Hematopoietic multipotent progenitor cell treated with erythropoietin and hydrocortisone succinate and interleukin-3 and kit ligand, for 17 days (in vitro differentiated cells): ENCODE measurements at regions not wholly inside any gene's neighbourhood (a gene's known extent, or its start where the extent isn't known, plus 50 kb on each side); places are given as distances from the start of the nearest gene placed in this dataset.
"Not testable (repeated sequence)": the region's sequence is repeated elsewhere in the genome, so short reads cannot be mapped to it uniquely, and the experiment has no call there.

Experiments
- DNase-seq: peaks from one replicate; pipeline ENCODE4 v3.0.0-alpha.2; 2015; ENCODE audit warnings: low spot score

GRCh38 chr2:31660812-31661335 is 80.1 kb upstream of the SRD5A2 start:
- no peak for DNase-seq

- no peak for DNase-seq
Observed at GRCh38 chr2:31660165-31660564, 79.4 kb upstream of the SRD5A2 start.

- no peak for DNase-seq
Observed at GRCh38 chr2:31654241-31654640, 73.5 kb upstream of the SRD5A2 start.

GRCh38 chr2:31651736-31652135 is 71.0 kb upstream of the SRD5A2 start:
- DNase-seq = no peak

GRCh38 chr2:31651267-31651666 is 70.5 kb upstream of the SRD5A2 start:
- no peak for DNase-seq

GRCh38 chr2:31644551-31644950 is 63.8 kb upstream of the SRD5A2 start:
- DNase-seq = no peak

GRCh38 chr2:31642707-31643106 is 62.0 kb upstream of the SRD5A2 start:
- no peak for DNase-seq

GRCh38 chr2:31632201-31632600 is 51.5 kb upstream of the SRD5A2 start:
- DNase-seq = not testable (repeated sequence)
